HG03103 (cell line): ENCODE measurements at regions not wholly inside any gene's neighbourhood (a gene's known extent, or its start where the extent isn't known, plus 50 kb on each side); places are given as distances from the start of the nearest gene placed in this dataset.

ENCODE experiments used
- ATAC-seq: cut with Tn5 transposase; IDR thresholded peaks from one replicate; pipeline ENCODE4 v1.9.1; 2021; ENCODE audit warnings: low read depth; ENCODE audit not compliant: unreplicated experiment

DNA sequence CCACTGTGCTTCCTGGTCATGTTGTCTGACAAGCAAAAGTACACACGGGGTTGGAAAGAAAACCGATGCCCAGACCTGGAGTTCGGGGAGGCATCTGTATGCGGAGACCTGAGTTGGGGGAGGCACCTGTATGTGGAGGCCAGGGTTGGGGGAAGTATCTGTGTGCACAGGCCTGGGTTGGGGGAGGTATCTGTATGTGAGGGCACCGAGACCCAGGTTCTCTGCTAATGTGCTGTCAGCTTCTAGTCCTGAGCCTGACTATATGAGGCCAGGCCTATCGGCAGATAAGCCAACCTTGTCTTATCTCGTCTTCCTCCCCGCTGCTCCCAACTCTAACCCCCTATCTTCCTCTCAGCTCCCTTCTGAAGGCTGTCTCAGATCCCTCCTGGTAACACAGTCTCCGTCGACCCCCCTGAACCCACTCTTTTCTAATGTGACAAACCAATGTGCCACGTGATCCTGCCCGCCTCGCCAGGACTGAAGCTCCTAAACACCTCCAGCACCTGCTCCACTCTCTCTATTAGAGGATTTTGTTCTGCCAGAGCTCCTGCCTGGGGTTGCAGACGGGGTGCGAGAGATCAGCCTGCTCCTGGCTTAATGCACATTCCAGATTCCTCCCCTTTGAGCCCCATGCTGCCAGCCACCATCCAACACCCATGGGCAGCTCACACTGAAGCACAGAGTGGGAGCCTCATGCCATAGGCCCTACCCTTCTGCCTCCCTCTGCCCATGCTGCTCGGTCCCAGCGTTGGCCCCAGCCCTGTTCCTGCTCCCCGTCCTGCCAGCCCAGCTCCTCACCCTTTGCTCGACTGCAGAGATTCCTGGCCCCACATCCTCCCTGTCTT lies 188.4 kb downstream of the SH3BP4 start:
- no peak for ATAC-seq

DNA sequence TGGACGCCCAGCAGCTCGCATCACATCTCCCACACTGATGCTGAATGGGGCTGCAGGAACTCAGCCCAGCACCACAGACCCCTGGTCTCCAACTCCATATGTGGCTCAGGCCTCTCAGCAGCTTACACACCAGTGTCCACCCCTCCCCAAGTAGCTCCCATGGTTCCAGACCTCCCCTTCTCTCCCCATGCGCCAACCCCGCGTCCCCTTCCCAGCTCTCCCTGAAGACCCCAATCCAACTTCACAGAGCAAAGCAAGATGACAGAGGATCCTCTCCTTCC lies 188.9 kb downstream of the SH3BP4 start:
- ATAC-seq: no peak

DNA sequence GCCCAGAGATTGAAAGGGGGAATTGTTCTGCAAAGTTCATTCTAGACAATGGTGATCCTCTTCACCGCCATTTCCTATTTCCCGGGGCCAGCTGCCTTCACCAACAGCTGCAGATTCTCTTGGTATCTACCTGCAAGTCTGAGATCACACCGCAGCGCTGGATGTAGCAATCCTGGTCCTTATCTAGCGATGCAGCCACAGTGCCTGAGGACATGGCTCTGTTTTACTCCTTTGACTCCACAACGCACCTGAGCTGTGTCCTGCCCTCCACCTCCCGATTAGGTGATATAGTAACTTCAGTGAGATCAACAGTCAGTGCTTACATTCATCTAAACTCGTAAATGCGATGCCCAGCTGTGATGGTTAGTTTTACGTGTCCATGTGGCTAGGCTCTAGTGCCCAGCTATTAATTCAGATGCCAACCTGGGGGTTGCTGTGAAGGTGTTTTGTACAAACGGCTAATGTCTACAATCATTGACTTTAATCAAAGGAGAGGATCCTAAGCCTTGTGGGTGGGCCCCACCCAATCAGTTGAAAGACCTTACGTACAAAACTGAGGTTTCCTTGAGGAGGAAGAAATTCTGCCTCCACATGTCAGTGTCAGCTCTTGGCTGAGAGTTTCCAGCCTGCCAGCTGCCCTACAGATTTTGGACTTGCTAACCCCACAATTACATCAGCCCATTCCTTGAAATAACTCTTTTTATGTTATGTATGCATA lies 189.8 kb downstream of the SH3BP4 start:
- no peak for ATAC-seq

- ATAC-seq: no peak
These were observed 190.8 kb downstream of the SH3BP4 start for GRCh38 chr2:235142601-235143000.

DNA sequence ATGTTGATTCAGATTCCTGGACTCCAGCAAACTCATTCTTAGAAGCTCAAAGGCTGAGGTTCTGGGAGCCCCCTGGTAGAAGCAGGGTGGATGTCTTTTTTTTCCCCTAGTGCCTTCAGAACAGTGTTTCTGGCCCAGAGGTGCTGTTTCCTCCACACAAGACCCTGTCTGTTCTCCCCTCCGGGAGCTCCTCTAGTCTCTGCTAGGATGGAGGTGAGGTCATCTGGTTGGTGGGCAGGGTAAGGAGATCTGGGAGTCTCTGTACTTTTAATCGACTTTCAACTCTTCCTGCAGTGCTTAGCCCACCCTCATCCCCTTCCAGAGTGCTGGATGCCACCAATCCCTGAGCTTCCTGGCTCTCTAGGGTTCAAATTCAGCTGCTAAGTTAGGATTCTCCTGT lies 192.0 kb downstream of the SH3BP4 start:
- no peak for ATAC-seq

DNA sequence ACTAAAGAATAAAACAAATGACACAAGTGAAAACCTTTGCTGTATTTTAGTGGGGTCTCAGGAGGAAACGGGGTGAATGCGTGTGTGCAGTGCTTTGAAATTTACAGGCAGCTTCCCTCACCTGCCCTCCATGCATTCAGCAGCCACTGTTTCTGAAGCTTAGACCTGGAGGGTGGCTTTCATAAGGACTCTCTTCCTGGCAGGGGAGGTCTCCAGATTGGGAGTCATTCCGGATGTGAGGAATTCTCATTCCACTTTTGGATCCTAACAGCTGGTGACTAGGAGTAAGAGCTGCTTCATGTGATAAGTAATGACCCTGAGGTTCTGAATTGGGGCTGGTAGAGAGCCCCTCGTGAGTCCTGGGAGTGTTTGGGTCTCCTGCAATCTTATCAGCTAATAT lies 192.5 kb downstream of the SH3BP4 start:
- no peak for ATAC-seq

- no peak for ATAC-seq
These were observed 194.4 kb downstream of the SH3BP4 start for GRCh38 chr2:235146206-235146605.

- no peak for ATAC-seq
These were observed 195.2 kb downstream of the SH3BP4 start for GRCh38 chr2:235146871-235147565.

DNA sequence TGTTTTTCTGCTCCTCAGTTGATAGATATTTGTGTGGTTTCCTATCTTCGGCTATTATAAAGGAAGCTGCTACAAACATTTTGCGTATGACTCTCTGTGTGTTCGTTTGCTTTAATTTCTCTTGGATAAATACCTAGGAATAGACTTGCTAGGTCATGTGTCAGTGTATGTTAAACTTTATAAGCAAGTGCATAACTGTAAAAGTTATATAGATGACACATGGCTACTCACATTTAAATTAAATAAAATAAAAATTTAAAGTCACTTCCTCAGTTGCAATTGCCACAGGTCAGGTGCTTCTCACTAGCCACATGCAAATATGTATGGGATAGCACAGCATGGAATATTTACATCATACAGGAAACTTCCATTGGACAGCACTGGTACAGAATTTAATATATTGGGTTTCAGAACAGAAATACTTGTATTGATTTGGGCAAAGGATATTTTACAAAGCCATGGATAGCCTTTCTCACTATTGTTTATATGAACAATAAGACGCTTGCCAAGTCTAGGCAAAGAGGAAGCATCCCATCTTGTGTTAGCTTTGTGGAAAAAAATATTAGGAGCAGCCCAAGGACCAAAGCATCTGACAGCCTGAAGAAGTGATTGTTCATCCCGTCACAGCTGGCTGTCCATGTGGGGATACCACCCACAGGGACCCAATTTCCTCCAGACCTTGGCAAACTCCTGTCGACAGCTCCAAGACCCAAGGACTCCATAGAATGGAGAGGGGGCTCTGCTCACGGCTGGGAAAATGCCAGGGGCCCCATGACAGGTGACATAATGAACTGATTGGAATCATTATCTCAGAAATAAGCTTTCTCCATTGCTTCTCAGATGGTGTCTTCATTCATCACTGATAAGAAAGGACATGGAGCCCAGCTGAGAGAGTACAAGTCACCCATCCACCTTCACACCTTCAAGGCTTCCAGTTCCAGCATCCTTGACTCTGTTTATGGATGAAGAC lies 196.7 kb downstream of the SH3BP4 start:
- ATAC-seq: no peak

DNA sequence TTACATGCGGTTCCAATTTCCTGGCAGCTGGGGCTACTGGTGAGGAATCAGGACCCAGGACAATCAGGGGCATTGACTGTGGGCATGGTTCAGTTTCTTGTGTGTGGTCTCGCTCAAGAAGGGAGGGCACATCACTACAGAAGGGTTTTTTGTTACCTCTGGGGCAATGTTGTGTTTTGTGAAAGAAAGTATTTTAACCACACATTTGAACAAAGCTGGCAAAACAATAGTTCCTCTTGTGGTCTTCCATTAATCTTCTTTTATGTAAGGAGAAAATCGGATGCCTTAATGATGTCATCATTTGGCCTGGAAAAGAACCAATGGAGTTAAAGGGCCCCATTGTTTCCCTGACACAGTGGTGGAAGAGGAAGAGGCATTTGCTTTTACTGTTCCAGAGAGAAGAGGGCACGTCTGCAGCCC lies 197.4 kb downstream of the SH3BP4 start:
- ATAC-seq: no peak

- no peak for ATAC-seq
These were observed 197.9 kb downstream of the SH3BP4 start for GRCh38 chr2:235149736-235150135.

GRCh38 chr2:235151152-235151551 lies 199.3 kb downstream of the SH3BP4 start:
- no peak for ATAC-seq

DNA sequence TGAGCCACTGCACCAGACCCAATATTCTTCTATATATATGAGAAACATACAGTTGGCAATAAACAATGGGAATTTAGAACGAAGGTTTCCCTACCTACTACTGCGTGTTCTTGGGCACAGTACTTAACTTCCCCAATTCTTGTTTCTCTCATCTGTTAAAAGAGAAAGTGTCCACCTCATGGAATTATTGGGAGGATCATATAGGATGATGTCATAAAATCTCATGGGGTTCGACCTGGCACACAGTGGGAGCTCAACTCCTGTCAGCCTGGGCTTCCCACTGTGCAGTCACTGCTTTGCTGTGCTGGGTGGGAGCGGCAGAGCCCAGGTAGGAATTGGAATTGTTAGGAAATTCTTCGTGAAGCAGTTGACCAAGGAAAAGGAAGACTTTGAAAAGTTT lies 203.3 kb downstream of the SH3BP4 start:
- ATAC-seq: no peak

DNA sequence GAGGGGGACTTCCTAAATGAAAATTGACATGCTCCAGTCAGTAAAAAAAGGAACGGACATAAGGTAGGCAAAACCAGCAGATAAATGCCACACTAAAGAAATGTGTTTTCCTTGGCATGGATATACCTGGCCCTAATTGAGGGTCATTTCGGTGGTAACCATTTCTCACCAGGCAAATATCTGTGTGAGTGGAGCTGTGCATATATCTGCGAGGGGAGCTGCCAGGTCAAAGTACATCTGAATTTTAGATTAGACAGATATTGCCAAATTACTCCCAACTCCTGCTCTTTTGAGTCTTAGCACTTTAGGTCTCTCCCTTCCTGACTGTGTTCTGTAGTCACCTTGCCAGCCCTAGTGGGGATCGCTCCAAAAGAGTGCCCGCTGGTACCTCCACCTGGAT lies 204.2 kb downstream of the SH3BP4 start:
- ATAC-seq: no peak

DNA sequence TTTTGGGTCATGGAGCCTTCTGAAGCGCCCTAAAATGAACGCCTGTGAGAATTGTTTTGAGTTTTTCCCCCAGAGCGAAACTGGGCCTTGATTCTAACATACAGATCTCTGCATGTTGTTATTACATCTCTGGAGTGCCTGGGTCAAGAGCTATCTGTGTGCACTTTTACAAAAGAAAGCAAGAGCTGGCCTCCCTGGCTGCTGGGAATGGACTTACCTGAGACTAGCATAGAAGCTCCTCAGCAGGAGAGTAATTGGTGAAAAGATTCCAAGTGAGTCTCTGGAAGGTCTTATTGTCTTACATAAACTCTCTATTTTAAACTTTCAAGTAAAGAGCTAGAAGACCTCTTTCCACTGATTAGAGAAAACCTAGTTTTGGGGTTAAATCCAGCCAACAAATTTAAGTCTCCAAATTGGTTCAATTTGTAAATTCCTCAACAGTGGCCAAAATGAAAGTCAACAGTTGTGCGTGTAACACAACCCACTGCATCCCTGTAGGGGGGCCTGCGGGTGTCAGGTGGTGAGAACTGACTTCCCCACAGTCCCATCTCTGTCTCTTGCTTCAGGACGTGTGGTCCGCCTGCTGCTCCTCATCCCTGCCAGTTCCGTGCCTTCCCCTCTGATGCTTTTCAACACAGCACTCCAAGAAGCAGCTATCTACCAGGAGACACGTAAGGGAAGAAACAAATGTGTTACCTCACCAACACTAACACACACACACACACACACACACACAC lies 206.1 kb downstream of the SH3BP4 start:
- ATAC-seq: no peak

DNA sequence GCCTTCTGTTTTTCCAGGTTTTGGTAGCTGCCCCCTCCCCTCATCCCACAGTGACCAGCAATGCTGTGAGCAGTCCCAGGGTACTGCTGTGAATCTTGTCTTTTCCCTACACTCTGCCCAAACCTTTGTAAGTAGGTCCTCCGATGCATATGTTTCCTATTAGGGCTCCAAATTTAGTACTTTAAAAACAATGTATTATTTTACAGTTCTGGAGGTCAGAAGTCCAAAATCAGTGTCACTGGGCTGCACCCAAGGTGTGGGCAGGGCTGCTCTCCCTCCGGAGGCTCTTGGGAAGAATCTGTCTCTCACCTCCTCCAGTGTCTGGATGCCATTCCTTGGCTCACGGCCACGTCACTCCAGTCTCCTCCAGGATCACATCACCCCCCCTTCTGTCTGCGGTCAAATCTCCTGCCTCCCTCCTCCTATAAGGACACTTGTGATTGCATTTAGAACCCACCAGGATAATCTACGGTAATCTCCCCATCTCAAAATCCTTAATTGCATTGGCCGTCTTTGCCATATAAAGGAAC lies 208.5 kb downstream of the SH3BP4 start:
- no peak for ATAC-seq

DNA sequence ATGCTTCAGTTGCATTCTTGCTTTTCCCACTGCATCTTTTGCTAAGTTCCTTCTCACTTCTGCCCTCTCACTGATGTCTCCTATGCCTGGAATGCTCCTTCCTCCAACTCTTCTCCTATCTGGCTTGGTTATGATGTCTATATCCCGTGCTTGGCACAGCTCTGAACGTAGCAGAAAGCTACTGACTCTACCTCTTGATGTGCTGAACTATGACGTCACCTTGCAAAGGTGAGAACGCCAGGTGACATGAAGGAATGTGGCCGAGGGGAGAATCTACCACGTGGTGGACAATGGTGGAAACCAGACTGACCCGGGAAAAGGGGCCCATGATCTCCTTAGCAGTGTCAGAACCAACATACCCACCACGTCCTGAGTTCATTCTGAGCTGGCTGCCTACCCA lies 209.7 kb downstream of the SH3BP4 start:
- no peak for ATAC-seq

DNA sequence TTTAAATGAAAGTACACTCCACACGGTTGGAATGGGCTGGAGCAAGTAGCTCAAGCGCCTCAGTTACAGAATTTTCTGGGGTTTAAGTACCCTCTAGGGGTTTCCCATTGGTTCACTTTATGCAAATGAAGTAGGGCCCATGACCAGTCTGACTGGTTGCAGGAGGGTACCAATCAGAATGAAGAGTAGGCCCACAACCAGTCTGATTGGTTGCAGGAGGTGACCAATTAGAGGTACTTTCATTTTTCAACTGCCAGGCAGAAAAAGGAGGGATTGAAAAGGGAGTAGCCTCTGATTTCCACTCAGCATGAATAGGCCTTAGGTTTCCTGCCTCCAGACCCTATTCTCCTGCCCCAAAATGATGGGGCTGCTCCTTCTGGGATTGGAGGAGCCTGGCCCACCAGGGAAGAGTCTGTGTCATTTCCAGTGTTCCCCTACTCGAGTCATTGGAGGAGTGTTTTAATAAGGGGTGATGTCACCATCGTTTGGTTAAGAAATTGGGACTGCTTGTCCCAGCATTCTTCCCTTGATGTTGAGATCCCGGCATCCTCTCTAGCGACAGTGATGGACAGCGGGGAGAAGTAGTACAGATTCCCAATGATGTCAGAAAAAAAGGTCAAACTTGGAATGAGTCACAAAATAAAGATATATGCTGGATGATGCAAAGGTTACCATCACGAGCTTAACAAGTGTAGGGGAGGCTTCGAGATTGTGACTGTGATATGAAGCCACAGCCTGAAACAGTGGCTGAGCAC lies 210.4 kb downstream of the SH3BP4 start:
- no peak for ATAC-seq

- no peak for ATAC-seq
These were observed 211.0 kb downstream of the SH3BP4 start for GRCh38 chr2:235162837-235163197.
